HCT116 (cell line): ENCODE measurements at regions not wholly inside any gene's neighbourhood (a gene's known extent, or its start where the extent isn't known, plus 50 kb on each side); places are given as distances from the start of the nearest gene placed in this dataset.

Source experiments
- ATAC-seq: fragments of 200-7000 bp; cut with Tn5 transposase; 2 replicates; pipeline ENCODE4 v1.9.1; 2020; ENCODE audit warnings: mild to moderate bottlenecking, moderate library complexity
- BruUV-seq: library from RNA; stranded (reverse); fragments of 400-500 nt; replicated peaks from 2 replicates; lab custom pipeline; 2021; lab: Mats Ljungman, UMichigan
- CTCF ChIA-PET: fragments of 300-600 bp; sonication (Branson Sonifier 250); formaldehyde crosslinking; loops from one replicate; lab custom pipeline; 2021; ENCODE audit warnings: antibody characterized with exemption; lab: Charles Lee
- POLR2A ChIA-PET: fragments of 300-600, 350-600 bp; sonication (Branson Sonifier 250); formaldehyde crosslinking; loops from one replicate; lab custom pipeline; 2021; ENCODE audit warnings: antibody characterized with exemption; lab: Charles Lee
- RAD21 ChIA-PET, 2 experiments: fragments of 300-600 bp; sonication (Branson Sonifier 250); formaldehyde crosslinking; loops; one replicate each; lab custom pipeline; 2023; ENCODE audit warnings: low total read pairs in 2 of 2; ENCODE audit not compliant: uncharacterized antibody in 2 of 2, unreplicated experiment in 2 of 2, low non-redundant PET in 1 of 2; lab: Charles Lee
- DNase-seq: peaks from one replicate; pipeline ENCODE4 v3.0.0-alpha.2; 2010; ENCODE audit warnings: low read depth, low spot score
- H2AFZ ChIP-seq: fragments of 200-600 bp; shearing (Covaris generic), sonication (generic); 2 replicates; pipeline ENCODE4 v1.6.1; 2017; ENCODE audit warnings: low read depth, mixed run types, mixed read lengths, antibody characterized with exemption, low read length; ENCODE audit not compliant: poor library complexity, severe bottlenecking
- H3K27ac ChIP-seq: 2 replicates; pipeline ENCODE4 v1.5.1; 2012; ENCODE audit warnings: low read depth, low read length
- H3K27me3 ChIP-seq: fragments of 200-600 bp; sonication (generic); 2 replicates; pipeline ENCODE4 v1.6.1; 2016; ENCODE audit warnings: mixed run types, low read length, mixed read lengths; ENCODE audit not compliant: insufficient read depth
- H3K36me3 ChIP-seq, 2 experiments: fragments of 200-500 bp in 1 of 2; fragments of 200-600 bp in 1 of 2; sonication (Bioruptor generic) in 1 of 2; sonication (generic) in 1 of 2; 2 replicates each; pipeline versions ENCODE4 v1.5.1 to v1.6.1; 2014 to 2016; ENCODE audit warnings: low read length in 2 of 2, inconsistent platforms in 1 of 2, mixed read lengths in 1 of 2, mixed run types in 1 of 2; ENCODE audit not compliant: insufficient read depth in 2 of 2, control insufficient read depth in 1 of 2
- H3K4me1 ChIP-seq, 2 experiments: fragments of 200-600 bp in 1 of 2; sonication (generic) in 1 of 2; 2 replicates each; pipeline versions ENCODE4 v1.5.1 to v1.6.1; 2012 to 2017; ENCODE audit warnings: low read length in 2 of 2, inconsistent platforms in 1 of 2, mild to moderate bottlenecking in 1 of 2, mixed read lengths in 1 of 2, mixed run types in 1 of 2, moderate library complexity in 1 of 2; ENCODE audit not compliant: insufficient read depth in 2 of 2, control insufficient read depth in 1 of 2
- H3K4me2 ChIP-seq: fragments of 200-600 bp; sonication (generic); 2 replicates; pipeline ENCODE4 v1.6.1; 2017; ENCODE audit warnings: mixed run types, low read length, mixed read lengths
- H3K4me3 ChIP-seq, 2 experiments: fragments of 200-600 bp in 1 of 2; sonication (generic) in 1 of 2; replicated peaks in 1 of 2; 2 replicates each; pipeline ENCODE4 v1.5.1; 2011 to 2016; ENCODE audit warnings: low read length in 2 of 2, control low read depth in 1 of 2, low read depth in 1 of 2, mild to moderate bottlenecking in 1 of 2, mixed read lengths in 1 of 2, mixed run types in 1 of 2
- H3K79me2 ChIP-seq: fragments of 200-600 bp; sonication (generic); 2 replicates; pipeline ENCODE4 v1.6.1; 2017; ENCODE audit warnings: mild to moderate bottlenecking, mixed run types, low read length, moderate library complexity, mixed read lengths; ENCODE audit not compliant: insufficient read depth
- H3K9ac ChIP-seq: fragments of 200-600 bp; sonication (generic); 2 replicates; pipeline ENCODE4 v1.6.1; 2016; ENCODE audit warnings: low read length, mixed read lengths
- H3K9me2 ChIP-seq: fragments of 200-600 bp; sonication (generic), shearing (Covaris generic); 2 replicates; pipeline ENCODE4 v1.6.1; 2017; ENCODE audit warnings: mixed run types, mild to moderate bottlenecking, moderate library complexity; ENCODE audit not compliant: insufficient read depth
- H3K9me3 ChIP-seq, 2 experiments: fragments of 200-500 bp in 1 of 2; fragments of 200-600 bp in 1 of 2; sonication (Bioruptor generic) in 1 of 2; sonication (generic) in 1 of 2; 2 replicates each; pipeline ENCODE4 v1.6.1; 2014 to 2017; ENCODE audit warnings: low read length in 2 of 2, mixed read lengths in 2 of 2, inconsistent platforms in 1 of 2, low read depth in 1 of 2, mild to moderate bottlenecking in 1 of 2, mixed run types in 1 of 2, moderate library complexity in 1 of 2; ENCODE audit not compliant: control insufficient read depth in 1 of 2, insufficient read depth in 1 of 2
- H4K20me1 ChIP-seq: fragments of 200-600 bp; sonication (generic), shearing (Covaris generic); 2 replicates; pipeline ENCODE4 v1.6.1; 2017; ENCODE audit warnings: mixed run types, mild to moderate bottlenecking, moderate library complexity; ENCODE audit not compliant: insufficient read depth
- ATF3 ChIP-seq: IDR thresholded peaks from 2 replicates; pipeline ENCODE4 v1.6.1; 2012
- CBX3 ChIP-seq: IDR thresholded peaks from 2 replicates; pipeline ENCODE4 v1.6.1; 2012; ENCODE audit warnings: low read depth
- CEBPB ChIP-seq: IDR thresholded peaks from 2 replicates; pipeline ENCODE4 v1.6.1; 2012; ENCODE audit warnings: low read depth
- EGR1 ChIP-seq: IDR thresholded peaks from 2 replicates; pipeline ENCODE4 v1.6.1; 2012; ENCODE audit warnings: low read depth
- ELF1 ChIP-seq: IDR thresholded peaks from 2 replicates; pipeline ENCODE4 v1.6.1; 2012; ENCODE audit warnings: low read depth, borderline replicate concordance
- EZH2 ChIP-seq: fragments of 200-600 bp; sonication (generic); IDR thresholded peaks from 2 replicates; pipeline ENCODE4 v1.6.1; 2017; ENCODE audit warnings: antibody characterized with exemption, mixed run types
- EZH2phosphoT487 ChIP-seq: fragments of 200-600 bp; IDR thresholded peaks from 2 replicates; pipeline ENCODE4 v1.6.1; 2018; ENCODE audit warnings: antibody characterized with exemption, borderline replicate concordance
- FOSL1 ChIP-seq: IDR thresholded peaks from 2 replicates; pipeline ENCODE4 v1.6.1; 2012; ENCODE audit warnings: low read depth
- MAX ChIP-seq: IDR thresholded peaks from 2 replicates; pipeline ENCODE4 v1.6.1; 2012
- POLR2A ChIP-seq: IDR thresholded peaks from 2 replicates; pipeline ENCODE4 v1.7.0; 2011; ENCODE audit warnings: borderline replicate concordance; ENCODE audit not compliant: insufficient read depth, insufficient read length; ENCODE audit errors: extremely low read depth
- POLR2AphosphoS5 ChIP-seq: IDR thresholded peaks from 2 replicates; pipeline ENCODE4 v1.6.1; 2011; ENCODE audit warnings: mild to moderate bottlenecking, low read depth, low read length, moderate library complexity
- RAD21 ChIP-seq: IDR thresholded peaks from 2 replicates; pipeline ENCODE4 v1.6.1; 2012; ENCODE audit warnings: low read depth, mild to moderate bottlenecking
- REST ChIP-seq: IDR thresholded peaks from 2 replicates; pipeline ENCODE4 v1.6.1; 2012; ENCODE audit warnings: low read depth
- SIN3A ChIP-seq: IDR thresholded peaks from 2 replicates; pipeline ENCODE4 v1.6.1; 2012; ENCODE audit warnings: low read depth
- SP1 ChIP-seq: IDR thresholded peaks from 2 replicates; pipeline ENCODE4 v1.6.1; 2012; ENCODE audit warnings: low read depth
- TCF7L2 ChIP-seq: IDR thresholded peaks from 2 replicates; pipeline ENCODE4 v1.7.0; 2011; ENCODE audit warnings: borderline replicate concordance, inconsistent platforms; ENCODE audit not compliant: insufficient read depth, insufficient read length; ENCODE audit errors: extremely low read depth
- YY1 ChIP-seq: IDR thresholded peaks from 2 replicates; pipeline ENCODE4 v1.6.1; 2011; ENCODE audit warnings: low read length, low read depth, moderate library complexity, mild to moderate bottlenecking; ENCODE audit not compliant: insufficient replicate concordance; ENCODE audit errors: extremely low read depth
- ZNF274 ChIP-seq: fragments of 200-500 bp; sonication (Bioruptor generic); IDR thresholded peaks from 2 replicates; pipeline ENCODE4 v1.6.1; 2014; ENCODE audit warnings: mild to moderate bottlenecking, low read depth, low read length, inconsistent platforms
- intact Hi-C: fragments of 100-400 bp; cut with micrococcal nuclease; formaldehyde crosslinking; loops from 2 replicates; pipeline ENCODE4 v1.10.0; 2022

- ChIA-PET RAD21 (no interaction called here), CTCF (no interaction called here), POLR2A (no interaction called here)
- no peak for TF ChIP-seq EZH2phosphoT487
- TF ChIP-seq FOSL1 = no peak
- TF ChIP-seq YY1 = no peak
- TF ChIP-seq CBX3 = no peak
- TF ChIP-seq EZH2 = no peak
- no peak for TF ChIP-seq RAD21
- TF ChIP-seq ELF1 = no peak
- no peak for TF ChIP-seq POLR2A
- TF ChIP-seq ZNF274 = no peak
- no peak for TF ChIP-seq TCF7L2
- TF ChIP-seq ATF3 = no peak
- TF ChIP-seq SP1 = no peak
- no peak for TF ChIP-seq SIN3A
- no peak for TF ChIP-seq MAX
- no peak for TF ChIP-seq POLR2AphosphoS5
- no peak for TF ChIP-seq EGR1
- no peak for TF ChIP-seq REST
- TF ChIP-seq CEBPB = no peak
- H3K27me3 ChIP-seq = no peaks in the 10 kb centered on the region
- no peaks in the 10 kb centered on the region for H3K9me2 ChIP-seq
- H2AFZ ChIP-seq = no peak overlapping the region
- ATAC-seq (no peak), DNase-seq (no peak)
- H3K9ac ChIP-seq = no peak overlapping the region
- no peak overlapping the region for H3K4me3 ChIP-seq
- no peaks in the 10 kb centered on the region for H3K79me2 ChIP-seq
- intact Hi-C loops = no loop called here
- H3K4me2 ChIP-seq = no peak overlapping the region
- no peaks in the 10 kb centered on the region for H3K9me3 ChIP-seq
- BruUV-seq = no TSS peak
- H3K27ac ChIP-seq = no peak overlapping the region
- no peaks in the 10 kb centered on the region for H3K36me3 ChIP-seq
- H3K4me1 ChIP-seq = no peaks in the 10 kb centered on the region
- H4K20me1 ChIP-seq = no peaks in the 10 kb centered on the region
Observed at GRCh38 chr12:25416516-25416915, 136.6 kb downstream of the LMNTD1 start.
